Skeletal muscle satellite cell (primary cell): ENCODE measurements at regions not wholly inside any gene's neighbourhood (a gene's known extent, or its start where the extent isn't known, plus 50 kb on each side); places are given as distances from the start of the nearest gene placed in this dataset.
"Not testable (repeated sequence)": the region's sequence is repeated elsewhere in the genome, so short reads cannot be mapped to it uniquely, and the experiment has no call there.

Source experiments
- H3K27me3 ChIP-seq: 2 replicates; pipeline ENCODE4 v1.7.0; 2013; ENCODE audit warnings: low read length; ENCODE audit not compliant: control insufficient read depth, insufficient read depth
- H3K36me3 ChIP-seq: 2 replicates; pipeline ENCODE4 v1.7.0; 2013; ENCODE audit warnings: mild to moderate bottlenecking, control low read depth, low read length; ENCODE audit not compliant: insufficient read depth
- H3K4me1 ChIP-seq: 2 replicates; pipeline ENCODE4 v1.7.0; 2013; ENCODE audit warnings: low read length; ENCODE audit not compliant: control insufficient read depth, insufficient read depth
- H3K4me2 ChIP-seq: 2 replicates; pipeline ENCODE4 v1.7.0; 2013; ENCODE audit warnings: mild to moderate bottlenecking, low read length
- H3K4me3 ChIP-seq: 2 replicates; pipeline ENCODE4 v1.7.0; 2013; ENCODE audit warnings: low read length
- H3K9ac ChIP-seq: 2 replicates; pipeline ENCODE4 v1.7.0; 2013; ENCODE audit warnings: mild to moderate bottlenecking, low read depth, low read length, moderate library complexity
- H3K9me3 ChIP-seq: replicated peaks from 2 replicates; pipeline ENCODE4 v1.7.0; 2013; ENCODE audit warnings: mild to moderate bottlenecking, control low read depth, low read length

DNA sequence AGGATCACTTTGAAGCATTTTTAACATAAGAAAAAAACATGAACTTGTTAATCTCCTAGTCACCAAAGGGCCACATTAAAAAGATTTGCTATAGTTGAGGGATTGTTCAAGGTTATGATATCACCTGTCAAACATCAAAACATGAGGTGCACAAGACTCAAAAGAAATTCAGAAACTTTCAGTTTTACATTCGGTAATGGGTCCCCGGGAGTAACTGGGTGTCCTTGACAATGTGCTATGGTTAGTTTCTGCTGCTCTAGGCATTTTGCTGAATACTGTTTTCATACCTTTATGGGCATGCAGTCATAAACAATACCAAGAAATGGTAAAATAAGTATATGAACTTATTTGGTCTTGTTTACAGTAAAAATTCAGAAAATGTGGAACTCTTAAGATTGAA, 92.8 kb upstream of the EDIL3 start:
- Histone ChIP-seq H3K4me1 (no peaks in the 10 kb centered on the region), H3K36me3 (no peaks in the 10 kb centered on the region), H3K27me3 (peaks cover 6% of the 10 kb centered on the region), H3K9me3 (no peaks in the 10 kb centered on the region), H3K9ac (no peak overlapping the region), H3K4me3 (no peak overlapping the region), H3K4me2 (no peak overlapping the region)

DNA sequence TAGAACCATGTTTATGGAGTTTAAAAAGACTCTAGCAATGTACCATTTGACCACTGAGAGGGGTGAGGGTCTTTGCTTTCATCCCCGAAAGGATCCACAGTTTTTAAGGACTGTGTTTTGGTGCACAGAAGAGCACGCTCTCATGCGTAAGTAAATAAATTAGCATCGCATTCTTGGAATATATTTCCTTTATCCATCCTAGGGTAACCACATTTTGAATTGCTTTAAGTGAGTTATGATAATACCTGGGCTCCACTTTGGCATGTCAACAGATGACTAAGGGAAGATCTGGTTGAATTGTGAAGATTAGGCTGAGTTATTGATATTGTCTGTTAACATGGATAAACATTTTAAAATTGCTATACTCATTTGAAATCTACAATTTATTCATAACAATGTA, 89.4 kb upstream of the EDIL3 start:
- H3K4me1 ChIP-seq = no peaks in the 10 kb centered on the region
- H3K27me3 ChIP-seq = peaks cover 9% of the 10 kb centered on the region
- H3K9me3 ChIP-seq = no peaks in the 10 kb centered on the region
- no peak overlapping the region for H3K9ac ChIP-seq
- H3K4me2 ChIP-seq = no peak overlapping the region
- no peaks in the 10 kb centered on the region for H3K36me3 ChIP-seq
- no peak overlapping the region for H3K4me3 ChIP-seq

DNA sequence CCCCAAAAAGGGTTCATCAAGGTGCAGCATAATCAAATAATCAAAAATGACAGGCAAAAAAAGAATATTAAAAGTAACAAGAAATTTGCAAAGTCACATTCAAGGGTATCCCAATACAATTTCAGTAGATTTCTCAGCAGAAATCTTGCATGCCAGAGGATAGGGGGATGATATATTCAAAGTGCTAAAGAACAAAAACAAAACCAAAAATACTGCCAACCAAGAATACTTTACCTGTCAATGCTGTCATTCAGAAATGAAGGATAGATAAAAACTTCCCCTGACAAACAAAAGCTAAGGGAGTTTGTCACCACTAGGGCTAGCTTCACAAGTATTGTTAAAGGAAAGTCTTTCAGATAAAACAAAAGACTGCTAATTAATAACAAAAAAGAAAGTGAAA, 68.7 kb upstream of the EDIL3 start:
- H3K36me3 ChIP-seq = no peaks in the 10 kb centered on the region
- H3K27me3 ChIP-seq = peaks cover 4% of the 10 kb centered on the region
- no peak overlapping the region for H3K4me3 ChIP-seq
- H3K4me2 ChIP-seq = no peak overlapping the region
- no peak overlapping the region for H3K9ac ChIP-seq
- no peaks in the 10 kb centered on the region for H3K4me1 ChIP-seq
- H3K9me3 ChIP-seq = peaks cover 2% of the 10 kb centered on the region

DNA sequence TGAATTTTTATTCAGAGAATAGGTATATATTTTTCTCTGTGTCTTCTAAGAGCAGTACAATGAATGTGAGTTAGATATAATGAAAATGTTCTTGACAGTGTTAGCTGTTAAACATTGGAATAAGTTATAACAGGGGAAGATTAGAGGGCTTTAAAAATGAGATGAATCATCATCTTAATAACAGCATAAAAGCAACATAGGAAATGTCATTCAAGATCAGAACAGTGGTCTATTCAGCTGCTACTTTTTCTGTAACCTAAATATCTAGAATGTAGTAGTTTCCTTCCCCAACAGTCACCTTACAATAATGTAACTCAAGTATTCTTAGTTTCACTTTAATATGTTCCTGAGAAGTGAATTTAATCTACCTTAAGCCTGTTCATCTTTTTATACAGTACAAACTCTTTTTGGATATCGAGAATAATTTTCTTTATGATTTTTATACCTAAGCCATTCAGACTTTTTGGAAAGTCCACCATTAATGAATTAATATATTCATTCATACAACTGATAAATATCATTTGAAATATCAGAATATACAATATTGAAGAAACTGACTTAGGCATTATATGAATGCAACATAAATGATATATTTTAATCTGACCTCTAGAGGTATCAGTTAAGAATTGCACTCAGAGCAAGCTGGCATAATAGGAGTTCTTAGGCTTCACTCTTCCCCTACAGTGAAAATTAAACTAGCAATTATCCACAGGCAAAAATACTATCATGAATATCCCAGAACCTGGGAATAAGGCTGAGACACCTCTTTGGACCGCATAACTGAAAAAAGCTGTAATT, 66.1 kb upstream of the EDIL3 start:
- Histone ChIP-seq H3K9me3 (peaks cover 2% of the 10 kb centered on the region), H3K27me3 (peaks cover 9% of the 10 kb centered on the region), H3K4me2 (no peak overlapping the region), H3K4me1 (no peaks in the 10 kb centered on the region), H3K9ac (no peak overlapping the region), H3K36me3 (no peaks in the 10 kb centered on the region), H3K4me3 (no peak overlapping the region)

DNA sequence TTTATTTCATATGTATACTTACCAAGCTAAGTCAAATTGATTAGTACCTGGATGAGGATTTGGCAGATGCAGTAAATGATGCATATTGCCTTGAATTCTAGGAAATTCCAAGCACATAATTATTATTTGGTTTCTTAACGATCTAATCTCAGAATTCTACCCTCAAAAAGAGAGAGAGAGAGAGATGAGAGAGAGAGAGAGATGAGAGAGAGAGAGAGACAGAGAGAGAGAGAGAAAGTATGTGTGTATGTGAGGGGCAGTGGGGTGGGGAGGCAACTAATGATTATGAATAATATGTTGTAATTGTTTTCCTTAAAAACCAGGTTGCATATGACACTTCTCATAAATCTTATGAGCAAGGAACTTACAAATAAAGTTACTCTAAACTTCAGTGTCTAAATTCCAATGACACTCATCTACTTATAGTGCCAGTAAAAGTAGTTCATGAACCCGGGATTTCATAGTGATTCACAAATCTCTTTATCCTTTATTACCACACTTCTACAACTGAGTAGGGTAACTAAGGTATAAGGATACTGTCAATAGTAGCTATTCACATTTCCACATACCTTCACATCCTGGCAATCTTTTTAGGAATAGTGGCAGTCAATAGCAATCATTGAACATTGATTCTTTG, 60.5 kb upstream of the EDIL3 start:
- no peaks in the 10 kb centered on the region for H3K36me3 ChIP-seq
- H3K4me1 ChIP-seq = no peaks in the 10 kb centered on the region
- no peaks in the 10 kb centered on the region for H3K9me3 ChIP-seq
- peaks cover 22% of the 10 kb centered on the region for H3K27me3 ChIP-seq
- no peak overlapping the region for H3K9ac ChIP-seq
- no peak overlapping the region for H3K4me3 ChIP-seq
- no peak overlapping the region for H3K4me2 ChIP-seq

DNA sequence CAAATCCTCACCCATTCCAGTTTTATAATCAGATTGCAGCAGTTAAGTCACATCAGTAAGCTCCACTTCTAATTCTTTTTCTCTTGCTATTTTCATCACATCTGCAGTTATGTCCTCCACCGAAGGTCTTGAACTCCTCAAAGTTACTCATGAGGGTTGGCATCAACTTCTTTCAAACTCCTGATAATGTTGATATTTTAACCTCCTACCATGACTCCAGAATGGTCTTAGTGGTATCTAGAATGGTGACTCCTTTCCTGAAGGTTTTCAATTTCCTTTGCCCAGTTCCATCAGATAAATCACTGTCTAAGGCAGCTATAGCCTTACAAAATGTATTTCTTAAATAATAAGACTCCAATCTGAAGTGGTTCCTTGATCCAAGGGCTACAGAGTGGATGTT, 53.8 kb upstream of the EDIL3 start:
- Histone ChIP-seq H3K4me2 (peak overlapping the region; percentile 15), H3K36me3 (no peaks in the 10 kb centered on the region), H3K4me3 (no peak overlapping the region), H3K9ac (no peak overlapping the region), H3K4me1 (peaks cover 12% of the 10 kb centered on the region), H3K9me3 (no peaks in the 10 kb centered on the region), H3K27me3 (peaks cover 11% of the 10 kb centered on the region)

DNA sequence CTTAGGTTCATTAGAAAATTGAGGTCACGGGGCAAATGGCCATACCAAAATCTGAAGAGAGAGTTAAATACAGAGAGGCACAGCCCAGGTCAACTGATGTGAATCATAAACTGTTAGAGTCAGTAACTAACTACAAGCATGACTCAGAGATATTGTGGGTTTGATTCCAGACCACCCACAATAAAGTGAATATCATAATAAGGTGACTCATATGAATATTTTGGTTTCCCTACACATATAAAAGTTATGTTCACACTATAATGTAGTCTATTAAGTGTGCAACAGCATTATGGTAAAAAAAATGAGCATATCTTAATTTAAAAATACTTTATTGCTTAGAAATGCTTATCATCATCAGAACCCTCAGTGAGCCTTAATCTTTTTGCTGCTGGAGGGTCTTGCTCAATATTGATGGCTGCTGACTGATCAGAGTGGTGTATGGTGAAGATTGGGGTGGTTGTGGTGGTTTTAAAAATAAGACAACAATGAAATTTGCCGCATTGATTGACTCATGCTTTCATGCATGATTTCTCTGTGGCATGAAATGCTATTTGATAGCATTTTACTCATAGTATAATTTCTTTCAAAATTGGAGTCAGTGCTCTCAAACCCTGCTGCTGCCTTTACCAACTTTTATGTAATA, 53.1 kb upstream of the EDIL3 start:
- Histone ChIP-seq H3K4me2 (peak overlapping the region; percentile 39), H3K27me3 (peaks cover 11% of the 10 kb centered on the region), H3K4me1 (peaks cover 12% of the 10 kb centered on the region), H3K9me3 (no peaks in the 10 kb centered on the region), H3K4me3 (no peak overlapping the region), H3K9ac (no peak overlapping the region), H3K36me3 (no peaks in the 10 kb centered on the region)

DNA sequence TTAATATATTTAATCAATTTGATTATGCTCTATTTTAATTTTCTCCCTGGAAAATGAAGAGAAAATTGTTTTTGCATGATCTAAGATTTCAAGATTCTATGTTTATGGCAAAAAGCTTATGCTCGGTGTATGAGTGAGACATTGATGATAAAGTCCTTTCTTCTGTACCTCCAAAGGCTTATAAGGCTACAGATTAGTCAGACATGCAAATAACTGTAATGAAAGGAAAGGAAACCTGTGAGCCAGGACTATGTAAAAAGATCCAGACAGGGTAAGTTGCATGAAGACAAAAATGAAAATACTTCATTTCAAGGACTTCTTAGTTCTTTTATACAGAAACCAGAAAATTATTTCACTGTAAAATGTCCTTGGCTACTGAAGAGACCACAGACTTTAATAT, 52.2 kb upstream of the EDIL3 start:
- no peaks in the 10 kb centered on the region for H3K9me3 ChIP-seq
- no peak overlapping the region for H3K9ac ChIP-seq
- H3K4me1 ChIP-seq = peaks cover 12% of the 10 kb centered on the region
- no peaks in the 10 kb centered on the region for H3K36me3 ChIP-seq
- H3K4me3 ChIP-seq = no peak overlapping the region
- no peak overlapping the region for H3K4me2 ChIP-seq
- peaks cover 15% of the 10 kb centered on the region for H3K27me3 ChIP-seq

DNA sequence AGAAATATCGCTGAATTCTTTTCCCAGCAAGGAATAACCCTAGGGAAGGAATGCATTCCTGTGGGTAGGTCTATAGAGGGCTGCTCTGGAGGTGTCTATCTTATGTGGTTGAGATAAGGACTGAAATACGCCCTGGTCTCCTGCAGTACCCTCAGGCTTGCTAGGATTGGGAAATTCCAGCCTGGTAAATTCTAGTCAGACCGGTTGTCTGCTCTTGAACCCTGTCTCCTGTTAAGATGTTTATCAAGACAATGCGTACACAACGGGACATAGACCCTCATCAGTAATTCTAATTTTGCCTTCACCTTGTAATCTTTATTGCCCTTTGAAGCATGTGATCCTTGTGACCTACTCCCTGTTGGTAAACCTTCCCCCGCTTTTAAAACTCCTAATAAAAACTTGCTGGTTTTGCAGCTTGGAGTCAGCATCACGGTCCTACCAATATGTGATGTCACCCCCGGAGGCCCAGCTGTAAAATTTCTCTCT, 51.2 kb upstream of the EDIL3 start:
- H3K36me3 ChIP-seq, H3K9ac ChIP-seq, H3K4me3 ChIP-seq, H3K4me2 ChIP-seq, H3K9me3 ChIP-seq: not testable (repeated sequence)
- Histone ChIP-seq H3K4me1 (peaks cover 12% of the 10 kb centered on the region), H3K27me3 (peaks cover 23% of the 10 kb centered on the region)
